BLaER1 (cell line): ENCODE measurements at regions not wholly inside any gene's neighbourhood (a gene's known extent, or its start where the extent isn't known, plus 50 kb on each side); places are given as distances from the start of the nearest gene placed in this dataset.
"Not testable (repeated sequence)": the region's sequence is repeated elsewhere in the genome, so short reads cannot be mapped to it uniquely, and the experiment has no call there.

Experiments
- H3K27ac ChIP-seq: shearing (Covaris generic); formaldehyde crosslinking; 2 replicates; pipeline ENCODE4 v1.8.1; 2022
- H3K27me3 ChIP-seq: shearing (Covaris generic); formaldehyde crosslinking; 2 replicates; pipeline ENCODE4 v1.8.1; 2022
- H3K36me3 ChIP-seq: shearing (Covaris generic); formaldehyde crosslinking; 2 replicates; pipeline ENCODE4 v1.8.1; 2022
- H3K4me1 ChIP-seq: shearing (Covaris generic); formaldehyde crosslinking; 2 replicates; pipeline ENCODE4 v1.8.1; 2022
- H3K4me2 ChIP-seq: shearing (Covaris generic); formaldehyde crosslinking; 2 replicates; pipeline ENCODE4 v1.8.1; 2022
- H3K4me3 ChIP-seq: shearing (Covaris generic); formaldehyde crosslinking; 2 replicates; pipeline ENCODE4 v1.8.1; 2022
- H3K9ac ChIP-seq: shearing (Covaris generic); formaldehyde crosslinking; 2 replicates; pipeline ENCODE4 v1.8.1; 2022
- H3K9me3 ChIP-seq: shearing (Covaris generic); formaldehyde crosslinking; 2 replicates; pipeline ENCODE4 v1.8.1; 2022
- H4K20me1 ChIP-seq: shearing (Covaris generic); formaldehyde crosslinking; 2 replicates; pipeline ENCODE4 v1.8.1; 2022
- Cebpa-rat ChIP-seq: shearing (Covaris generic); IDR thresholded peaks from 2 replicates; pipeline ENCODE4 v1.8.1; 2022

- Histone ChIP-seq H3K36me3 (no peaks in the 10 kb centered on the region), H3K4me3 (no peak overlapping the region), H4K20me1 (no peaks in the 10 kb centered on the region), H3K27ac (no peak overlapping the region), H3K9ac (no peak overlapping the region), H3K4me1 (no peaks in the 10 kb centered on the region), H3K27me3 (no peaks in the 10 kb centered on the region), H3K4me2 (no peak overlapping the region), H3K9me3 (no peaks in the 10 kb centered on the region)
- no peak for TF ChIP-seq Cebpa-rat
Measured at GRCh38 chr3:73176941-73177340, 115.5 kb downstream of the EBLN2 start.

- no peak for TF ChIP-seq Cebpa-rat
- no peak overlapping the region for H3K27ac ChIP-seq
- no peak overlapping the region for H3K9ac ChIP-seq
- no peaks in the 10 kb centered on the region for H3K9me3 ChIP-seq
- no peak overlapping the region for H3K4me2 ChIP-seq
- H3K4me1 ChIP-seq = no peaks in the 10 kb centered on the region
- no peaks in the 10 kb centered on the region for H3K36me3 ChIP-seq
- no peaks in the 10 kb centered on the region for H4K20me1 ChIP-seq
- no peak overlapping the region for H3K4me3 ChIP-seq
- no peaks in the 10 kb centered on the region for H3K27me3 ChIP-seq
Measured at GRCh38 chr3:73177827-73178226, 116.4 kb downstream of the EBLN2 start.

GRCh38 chr3:73179601-73180000, 118.1 kb downstream of the EBLN2 start:
- Histone ChIP-seq H3K27ac (no peak overlapping the region), H4K20me1 (no peaks in the 10 kb centered on the region), H3K27me3 (no peaks in the 10 kb centered on the region), H3K9me3 (no peaks in the 10 kb centered on the region), H3K36me3 (no peaks in the 10 kb centered on the region), H3K4me1 (no peaks in the 10 kb centered on the region), H3K9ac (no peak overlapping the region), H3K4me2 (no peak overlapping the region), H3K4me3 (no peak overlapping the region)
- no peak for TF ChIP-seq Cebpa-rat

GRCh38 chr3:73186741-73187140, 125.3 kb downstream of the EBLN2 start:
- no peaks in the 10 kb centered on the region for H3K36me3 ChIP-seq
- no peak overlapping the region for H3K4me2 ChIP-seq
- no peak for TF ChIP-seq Cebpa-rat
- H3K4me3 ChIP-seq = no peak overlapping the region
- no peaks in the 10 kb centered on the region for H3K4me1 ChIP-seq
- H3K9me3 ChIP-seq = no peaks in the 10 kb centered on the region
- no peak overlapping the region for H3K27ac ChIP-seq
- no peak overlapping the region for H3K9ac ChIP-seq
- no peaks in the 10 kb centered on the region for H3K27me3 ChIP-seq
- no peaks in the 10 kb centered on the region for H4K20me1 ChIP-seq

- Histone ChIP-seq H3K9ac (no peak overlapping the region), H3K36me3 (no peaks in the 10 kb centered on the region), H3K4me1 (no peaks in the 10 kb centered on the region), H3K27me3 (no peaks in the 10 kb centered on the region), H3K4me2 (no peak overlapping the region), H4K20me1 (no peaks in the 10 kb centered on the region), H3K9me3 (no peaks in the 10 kb centered on the region), H3K4me3 (no peak overlapping the region), H3K27ac (no peak overlapping the region)
- no peak for TF ChIP-seq Cebpa-rat
Measured at GRCh38 chr3:73187328-73187727, 125.9 kb downstream of the EBLN2 start.

- Histone ChIP-seq H3K4me3 (no peak overlapping the region), H3K9me3 (no peaks in the 10 kb centered on the region), H3K4me1 (no peaks in the 10 kb centered on the region), H3K4me2 (no peak overlapping the region), H4K20me1 (no peaks in the 10 kb centered on the region), H3K27ac (no peak overlapping the region), H3K27me3 (no peaks in the 10 kb centered on the region), H3K36me3 (no peaks in the 10 kb centered on the region), H3K9ac (no peak overlapping the region)
- TF ChIP-seq Cebpa-rat = no peak
Measured at GRCh38 chr3:73188707-73189106, 127.2 kb downstream of the EBLN2 start.

GRCh38 chr3:73192036-73192738, 130.7 kb downstream of the EBLN2 start:
- H3K9me3 ChIP-seq = peaks cover 7% of the 10 kb centered on the region
- no peak overlapping the region for H3K4me3 ChIP-seq
- H3K4me2 ChIP-seq = no peak overlapping the region
- H3K36me3 ChIP-seq = no peaks in the 10 kb centered on the region
- no peak overlapping the region for H3K27ac ChIP-seq
- H3K4me1 ChIP-seq = no peaks in the 10 kb centered on the region
- H4K20me1 ChIP-seq = no peaks in the 10 kb centered on the region
- H3K27me3 ChIP-seq = no peaks in the 10 kb centered on the region
- TF ChIP-seq Cebpa-rat = no peak
- no peak overlapping the region for H3K9ac ChIP-seq

- H3K9ac ChIP-seq, H3K4me2 ChIP-seq, H4K20me1 ChIP-seq, H3K27ac ChIP-seq, H3K4me3 ChIP-seq, H3K36me3 ChIP-seq, H3K4me1 ChIP-seq, H3K27me3 ChIP-seq, H3K9me3 ChIP-seq: not testable (repeated sequence)
Measured at GRCh38 chr3:73193943-73194342, 132.5 kb downstream of the EBLN2 start.

GRCh38 chr3:73197187-73197586, 135.7 kb downstream of the EBLN2 start:
- no peak for TF ChIP-seq Cebpa-rat
- H3K27me3 ChIP-seq = no peaks in the 10 kb centered on the region
- H3K9ac ChIP-seq = no peak overlapping the region
- peaks cover 7% of the 10 kb centered on the region for H3K9me3 ChIP-seq
- H3K4me1 ChIP-seq = no peaks in the 10 kb centered on the region
- H3K4me3 ChIP-seq = no peak overlapping the region
- H3K4me2 ChIP-seq = no peak overlapping the region
- H4K20me1 ChIP-seq = no peaks in the 10 kb centered on the region
- H3K27ac ChIP-seq = no peak overlapping the region
- no peaks in the 10 kb centered on the region for H3K36me3 ChIP-seq

- Histone ChIP-seq H4K20me1 (no peaks in the 10 kb centered on the region), H3K4me2 (no peak overlapping the region), H3K27ac (no peak overlapping the region), H3K4me1 (0 out of 2 replicates have a peak, but pooled peaks cover 5% of the 10 kb centered on the region), H3K9me3 (no peaks in the 10 kb centered on the region), H3K36me3 (no peaks in the 10 kb centered on the region), H3K9ac (no peak overlapping the region), H3K27me3 (no peaks in the 10 kb centered on the region), H3K4me3 (no peak overlapping the region)
- TF ChIP-seq Cebpa-rat = no peak
Measured at GRCh38 chr3:73203101-73203500, 141.6 kb downstream of the EBLN2 start.

GRCh38 chr3:73203633-73204032, 142.2 kb downstream of the EBLN2 start:
- no peaks in the 10 kb centered on the region for H3K36me3 ChIP-seq
- H3K27ac ChIP-seq = no peak overlapping the region
- no peaks in the 10 kb centered on the region for H3K9me3 ChIP-seq
- no peak overlapping the region for H3K4me2 ChIP-seq
- H3K27me3 ChIP-seq = no peaks in the 10 kb centered on the region
- H4K20me1 ChIP-seq = no peaks in the 10 kb centered on the region
- H3K9ac ChIP-seq = no peak overlapping the region
- no peak overlapping the region for H3K4me3 ChIP-seq
- no peak for TF ChIP-seq Cebpa-rat
- H3K4me1 ChIP-seq = 0 out of 2 replicates have a peak, but pooled peaks cover 5% of the 10 kb centered on the region
